ENCODE measurements at regions not wholly inside any gene's neighbourhood (a gene's known extent, or its start where the extent isn't known, plus 50 kb on each side); places are given as distances from the start of the nearest gene placed in this dataset.

DNA sequence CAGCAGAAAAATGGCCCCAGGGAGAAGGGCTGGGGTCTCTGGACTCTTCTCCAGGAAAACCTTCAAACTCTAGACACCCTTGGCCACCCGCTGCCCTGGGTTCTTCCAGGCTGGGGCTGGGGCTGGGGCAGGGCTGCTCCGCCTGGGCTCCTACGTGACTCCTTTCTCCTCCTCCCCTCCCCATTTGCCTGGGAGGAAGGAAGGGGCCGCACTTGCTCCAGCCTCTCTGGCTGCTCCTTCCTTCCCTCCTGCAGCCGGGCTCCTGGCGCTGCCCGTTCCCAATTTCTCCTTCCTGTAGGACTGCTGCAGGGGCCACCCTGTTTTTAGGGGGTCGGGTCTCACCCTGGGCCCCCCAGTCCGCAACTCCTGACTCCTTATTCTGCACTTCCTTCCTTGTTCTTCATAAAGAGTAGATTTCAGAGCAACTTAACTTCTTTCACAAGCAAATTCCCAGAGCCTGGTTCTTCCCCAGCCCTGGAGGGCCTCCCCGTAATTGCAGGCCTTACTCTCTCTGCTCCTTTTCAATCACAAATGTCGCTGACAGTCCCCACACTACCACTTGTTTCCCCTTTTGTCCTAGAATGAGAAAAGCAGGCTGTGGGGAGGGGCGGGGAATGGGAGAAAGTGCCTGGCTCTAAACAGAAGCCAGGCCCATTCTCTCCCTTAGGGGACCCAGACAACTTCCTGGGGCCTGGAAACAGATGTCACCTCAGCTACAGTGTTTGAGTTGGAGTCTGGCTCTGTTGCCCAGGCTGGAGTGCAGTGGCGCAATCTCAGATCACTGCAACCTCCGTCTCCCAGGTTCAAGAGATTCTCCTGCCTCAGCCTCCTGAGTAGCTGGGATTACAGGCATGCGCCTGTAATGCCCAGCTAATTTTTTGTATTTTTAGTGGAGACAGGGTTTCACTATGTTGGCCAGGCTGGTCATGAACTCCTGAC is 137.8 kb downstream of the ENGASE start:
- DNase-seq = no peak

DNA sequence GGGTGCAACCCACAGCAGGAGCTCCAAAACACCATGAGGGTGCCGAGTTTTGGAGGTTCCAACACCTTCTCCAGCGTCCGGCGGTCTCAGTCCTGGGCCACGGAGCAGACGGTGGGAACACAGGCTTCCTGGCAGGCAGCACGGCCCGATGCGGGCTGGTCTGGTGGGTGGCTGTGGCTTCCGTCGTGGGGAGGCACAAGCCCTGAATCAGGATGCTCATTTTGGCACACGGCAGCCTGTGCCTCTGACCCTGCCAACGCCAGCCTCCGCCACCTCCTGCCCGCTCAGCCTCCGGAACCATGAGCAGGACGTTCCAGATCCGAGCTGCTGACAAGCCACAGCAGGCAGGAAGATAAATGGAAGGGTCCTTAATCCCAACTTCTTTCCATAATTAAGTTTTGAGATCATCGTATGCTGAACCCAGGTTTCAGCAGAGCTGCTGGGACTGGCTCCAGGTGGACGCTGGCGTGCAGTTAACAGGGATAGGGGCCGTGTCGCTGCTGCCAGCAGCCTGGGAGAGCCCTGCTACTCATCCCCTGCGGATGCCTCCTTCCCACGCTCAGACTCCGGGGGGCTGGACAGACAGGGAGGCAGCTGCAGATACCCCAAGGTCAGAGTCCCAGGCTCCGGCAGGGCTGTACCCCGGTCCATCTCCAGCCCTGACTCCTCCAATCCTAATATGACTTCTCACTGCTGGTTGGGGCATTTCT is 136.6 kb downstream of the ENGASE start:
- no peak for DNase-seq

DNA sequence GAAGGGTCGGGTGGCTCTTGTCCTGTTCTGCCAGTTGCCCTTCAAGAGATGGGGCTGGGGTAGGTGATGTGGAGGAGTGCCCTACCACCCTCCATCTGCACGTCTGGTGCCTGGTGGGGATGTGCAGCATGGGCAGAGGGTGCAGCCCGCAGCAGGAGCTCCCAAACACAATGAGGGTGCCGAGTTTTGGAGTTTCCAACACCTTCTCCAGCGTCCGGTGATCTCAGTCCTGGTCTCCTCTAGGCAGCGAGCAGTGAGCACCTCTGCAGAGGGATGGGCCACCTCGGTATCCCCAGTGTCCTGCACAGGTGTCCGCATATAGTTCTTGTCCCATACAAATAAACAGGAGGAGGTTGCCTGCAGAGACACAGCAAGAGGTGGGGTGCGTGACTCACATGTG is 136.0 kb downstream of the ENGASE start:
- no peak for DNase-seq

DNA sequence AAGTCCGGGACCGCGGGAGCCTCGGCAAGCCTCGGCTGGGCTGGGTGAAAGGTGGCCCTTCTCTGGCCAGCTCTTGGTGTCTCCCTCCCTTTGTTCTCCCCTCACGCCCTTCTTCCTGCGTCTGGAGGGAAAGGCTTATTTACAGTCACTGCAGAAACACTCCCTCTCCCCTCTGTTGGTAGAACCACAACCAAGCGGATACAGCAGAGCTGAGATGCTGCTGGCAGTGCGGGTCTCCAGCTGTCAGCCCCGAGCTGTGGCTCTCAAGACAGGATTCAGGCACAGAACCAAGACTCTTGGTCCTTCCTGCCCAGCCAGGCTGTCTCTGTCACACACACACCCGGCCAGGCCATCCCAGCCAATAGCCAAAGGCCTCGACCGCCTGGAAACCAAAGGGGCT is 133.3 kb downstream of the ENGASE start:
- DNase-seq = no peak

DNA sequence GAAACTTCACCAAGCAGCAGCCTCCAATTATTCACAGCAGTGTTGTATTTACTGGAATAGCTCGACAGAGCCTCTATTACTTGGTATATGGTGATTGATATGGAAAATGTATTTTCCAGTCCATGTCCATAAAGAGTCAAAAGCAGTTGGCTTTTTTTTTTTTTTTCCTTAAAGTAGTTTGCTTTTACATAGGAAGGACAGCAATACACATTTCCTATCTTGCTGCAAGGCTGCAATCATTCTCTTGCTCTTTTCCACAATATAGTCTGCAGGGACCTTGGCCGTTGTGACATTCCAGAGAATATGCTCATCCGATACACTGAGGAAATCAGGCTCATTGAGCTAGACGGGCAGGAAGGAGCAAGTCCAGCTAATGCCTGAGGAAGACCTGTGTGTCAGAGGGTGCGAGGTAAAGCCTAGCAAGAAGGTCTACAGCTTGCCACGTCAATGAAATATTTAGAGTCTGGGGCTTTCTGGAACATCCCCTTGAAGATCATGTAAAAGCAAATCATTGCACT is 131.1 kb downstream of the ENGASE start:
- DNase-seq = no peak

DNA sequence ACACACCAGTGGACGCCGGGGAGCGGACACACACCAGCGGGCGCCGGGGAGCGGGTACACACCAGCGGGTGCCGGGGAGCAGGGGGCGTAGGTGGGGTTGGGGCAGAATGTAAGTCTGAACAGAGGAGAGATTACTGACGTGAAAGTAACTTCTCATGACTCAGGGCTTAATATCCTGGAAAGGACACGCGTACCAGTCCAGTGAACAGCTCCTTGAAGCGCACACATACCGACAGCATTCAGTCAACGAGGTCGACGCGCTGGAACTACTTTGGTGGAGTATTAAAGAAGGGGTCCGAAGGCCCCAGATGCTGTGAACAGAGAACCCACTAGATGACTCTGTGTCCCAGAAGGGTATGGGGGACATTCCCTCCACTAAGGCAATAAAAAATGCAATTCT is 129.6 kb downstream of the ENGASE start:
- DNase-seq = no peak

DNA sequence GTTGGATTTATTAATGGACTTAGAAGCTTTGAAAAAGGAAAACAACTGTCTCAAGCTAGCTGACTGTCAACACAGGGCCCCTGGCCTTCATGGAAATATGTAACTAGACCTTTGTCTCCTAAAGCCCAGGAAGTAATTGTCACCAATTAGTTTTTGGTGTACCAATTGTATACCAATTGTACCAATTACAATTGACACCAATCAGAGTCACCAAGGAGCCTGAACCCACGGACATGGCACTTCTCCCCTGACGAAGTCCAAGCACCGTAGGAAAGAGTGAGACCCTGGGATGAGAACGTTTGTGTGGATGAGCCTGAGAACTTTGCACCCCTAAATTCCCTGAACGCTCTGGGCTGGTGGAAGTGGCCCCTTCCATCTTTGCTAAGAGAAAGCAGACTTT is 129.0 kb downstream of the ENGASE start:
- no peak for DNase-seq

DNA sequence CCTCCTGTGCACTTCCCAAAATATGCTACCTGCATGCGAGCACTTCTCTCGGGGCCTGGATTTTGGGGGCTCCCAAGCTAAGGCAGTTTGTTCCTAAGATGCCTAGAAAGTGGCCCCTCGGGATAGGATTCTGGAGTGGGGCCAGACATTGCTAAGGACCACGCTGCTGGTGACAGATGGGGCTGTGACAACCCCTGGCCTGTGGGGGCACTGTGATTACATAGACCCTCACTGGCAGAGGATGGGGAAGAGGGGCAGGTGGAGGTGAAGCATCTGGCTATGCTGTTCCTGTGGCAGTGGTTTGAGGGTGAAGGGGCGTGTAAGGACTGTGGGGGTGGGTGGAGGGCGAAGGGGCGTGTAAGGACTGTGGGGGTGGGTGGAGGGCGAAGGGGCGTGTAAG is 128.4 kb downstream of the ENGASE start:
- DNase-seq = no peak

DNA sequence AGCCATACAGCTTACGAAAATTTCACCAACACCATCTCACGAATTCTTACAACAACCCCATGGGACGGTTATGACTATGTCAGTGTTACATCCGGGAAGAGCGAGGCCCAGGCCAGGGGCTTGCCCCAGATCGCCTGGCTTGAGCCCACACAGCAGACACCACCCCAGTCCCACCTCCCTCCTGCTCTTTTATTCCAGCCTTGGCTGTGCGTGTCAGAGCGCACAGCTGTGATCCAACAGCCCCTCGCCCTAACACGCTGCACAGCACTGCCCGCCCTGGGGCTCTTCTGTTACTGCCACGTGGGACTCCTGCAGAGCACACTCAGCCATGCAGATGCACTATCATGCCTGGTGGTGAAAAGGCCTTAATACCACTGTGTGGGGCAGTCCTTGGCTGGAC is 127.9 kb downstream of the ENGASE start:
- no peak for DNase-seq

DNA sequence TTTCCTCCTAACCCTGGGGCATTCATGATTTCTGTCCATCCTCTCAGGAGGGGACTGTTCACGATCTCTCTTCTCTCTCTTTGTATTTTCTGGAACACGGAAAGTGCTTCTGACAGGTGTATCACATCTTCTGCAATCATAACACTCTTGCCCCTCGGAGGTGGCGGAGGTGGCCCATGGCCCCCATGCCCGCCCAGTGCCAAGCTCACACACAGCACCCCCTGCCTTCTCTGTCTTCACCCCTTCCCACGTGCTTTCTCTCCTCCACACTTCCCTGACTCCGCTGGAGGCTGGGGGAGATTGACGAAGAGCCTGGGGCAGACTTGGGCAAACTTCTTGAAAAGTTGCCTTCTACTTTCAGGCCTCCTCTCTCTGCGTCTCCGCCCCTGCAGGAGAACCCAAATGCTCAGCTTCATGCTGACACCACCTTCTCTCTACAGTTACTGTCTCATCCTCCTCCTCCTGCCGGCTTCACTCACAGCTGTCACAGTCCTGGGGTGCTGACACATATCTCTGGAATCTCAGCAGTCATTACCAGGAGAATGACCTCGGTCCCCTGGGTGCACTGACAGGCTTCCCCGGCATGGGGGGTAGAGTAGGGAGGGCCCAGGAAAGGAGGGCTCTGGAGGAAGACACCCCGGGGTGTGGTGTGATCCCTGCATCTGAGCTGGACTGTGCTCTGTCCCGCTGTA is 127.1 kb downstream of the ENGASE start:
- DNase-seq = no peak

DNA sequence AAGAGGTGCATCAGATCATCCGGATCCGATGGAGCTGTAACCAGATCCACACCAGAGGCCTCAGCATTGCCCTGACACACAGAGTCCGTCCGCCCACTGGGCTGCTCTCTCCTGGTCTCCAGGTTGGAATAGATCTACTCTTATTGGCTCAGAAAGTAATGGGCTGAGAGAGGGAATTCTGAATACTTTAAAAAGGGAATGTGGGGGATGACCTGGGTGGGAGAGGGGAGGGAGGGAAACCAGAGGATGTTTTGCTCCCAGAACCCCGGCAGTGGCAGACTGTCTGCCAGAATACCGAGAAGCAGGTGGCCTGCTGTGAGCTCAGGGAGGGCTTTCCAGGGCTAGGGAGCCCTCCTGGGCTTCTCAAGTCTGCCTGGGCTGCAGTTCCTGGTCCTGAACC is 126.5 kb downstream of the ENGASE start:
- DNase-seq = no peak

DNA sequence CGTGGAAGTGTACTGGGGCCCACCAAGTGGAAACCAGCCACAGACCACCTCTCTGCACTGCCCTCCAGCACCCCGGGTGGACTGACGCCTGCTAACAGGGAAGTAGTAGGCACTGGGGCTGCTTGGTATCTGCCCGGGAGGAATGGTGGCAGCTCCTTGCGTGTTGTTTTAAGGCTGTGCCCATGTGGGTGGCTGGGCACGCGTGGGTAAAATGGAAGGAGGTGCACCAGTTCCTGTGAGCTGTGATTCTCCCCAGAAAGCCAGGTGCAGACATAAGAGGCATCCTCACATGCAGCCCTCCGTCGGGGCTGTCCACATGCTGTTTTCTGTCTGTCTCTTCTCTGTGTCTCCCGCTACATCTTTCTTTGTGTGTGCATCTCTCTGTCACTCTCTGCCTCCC is 122.3 kb downstream of the ENGASE start:
- DNase-seq = no peak

DNA sequence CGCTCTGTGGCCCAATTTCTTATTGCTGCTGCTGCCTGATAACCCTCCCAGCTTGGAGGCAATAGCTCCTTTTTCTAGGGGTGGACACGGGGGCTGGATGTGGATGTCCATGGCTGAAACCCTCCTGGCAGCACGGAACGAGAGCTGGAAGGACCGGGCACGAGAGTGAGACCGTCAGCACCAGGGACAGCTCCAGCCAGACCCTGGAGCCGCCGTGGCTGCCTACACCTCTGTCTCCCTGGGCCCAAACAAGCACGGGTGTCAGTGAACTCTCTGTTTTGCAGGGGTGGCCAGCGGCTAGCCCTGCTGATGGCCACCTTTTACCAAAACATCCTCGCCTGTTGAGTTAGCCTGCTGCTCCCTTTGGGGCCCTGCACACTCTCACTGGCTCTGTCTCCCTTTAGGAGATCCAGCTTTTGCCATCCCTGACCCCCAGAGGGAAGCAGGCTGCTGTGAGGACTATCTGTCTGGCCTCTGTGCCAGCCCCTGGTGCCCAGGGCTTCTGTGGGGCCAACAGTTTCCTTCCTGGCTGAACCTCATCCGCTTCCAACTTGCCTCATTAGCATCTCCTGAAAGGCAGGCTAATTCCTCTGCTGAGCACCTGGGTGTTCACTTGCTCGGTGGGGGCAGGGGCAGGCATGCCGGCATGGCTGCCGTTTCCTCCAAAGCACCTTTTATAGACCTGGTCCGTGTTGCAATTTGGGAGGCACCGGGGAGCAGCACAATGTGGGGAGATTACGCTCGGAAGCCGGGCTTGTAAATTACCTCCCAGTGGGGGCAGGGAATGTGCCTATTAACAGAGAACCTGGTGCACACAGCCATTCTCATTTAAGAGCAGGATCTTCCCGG is 118.1 kb downstream of the ENGASE start:
- DNase-seq = peak; percentile 25

DNA sequence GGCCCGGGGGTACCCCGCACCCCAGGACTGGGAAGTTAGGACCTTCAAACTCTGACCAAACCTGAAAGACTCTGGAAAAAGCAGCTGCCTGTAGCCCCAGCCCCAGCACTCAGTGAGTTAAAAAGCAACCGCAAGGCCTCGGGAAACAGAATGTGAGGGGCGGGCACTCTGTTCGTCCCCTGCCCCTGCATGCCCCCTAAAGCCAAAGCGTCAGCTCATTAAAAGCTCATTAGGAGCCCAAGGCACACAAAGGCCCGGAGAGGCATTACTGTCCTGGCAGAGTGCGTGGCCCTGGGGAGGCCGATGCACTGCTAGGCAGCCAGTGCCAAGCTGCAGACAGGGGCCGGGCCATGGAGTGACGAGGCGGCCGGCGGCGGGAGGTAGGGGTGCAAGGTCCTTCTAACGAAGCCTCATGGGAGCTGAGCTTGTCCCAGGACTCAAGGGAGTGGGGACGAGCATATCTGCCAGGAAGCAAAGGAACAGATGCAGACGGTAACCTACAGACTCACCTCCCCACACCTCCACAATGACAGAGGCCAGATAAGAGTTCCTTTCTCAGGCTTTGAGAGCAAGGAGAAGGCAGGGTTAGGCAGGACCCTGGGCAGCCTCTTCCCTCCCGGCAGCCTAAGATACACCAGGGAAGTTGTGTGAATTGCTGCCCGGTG is 116.8 kb downstream of the ENGASE start:
- no peak for DNase-seq

DNA sequence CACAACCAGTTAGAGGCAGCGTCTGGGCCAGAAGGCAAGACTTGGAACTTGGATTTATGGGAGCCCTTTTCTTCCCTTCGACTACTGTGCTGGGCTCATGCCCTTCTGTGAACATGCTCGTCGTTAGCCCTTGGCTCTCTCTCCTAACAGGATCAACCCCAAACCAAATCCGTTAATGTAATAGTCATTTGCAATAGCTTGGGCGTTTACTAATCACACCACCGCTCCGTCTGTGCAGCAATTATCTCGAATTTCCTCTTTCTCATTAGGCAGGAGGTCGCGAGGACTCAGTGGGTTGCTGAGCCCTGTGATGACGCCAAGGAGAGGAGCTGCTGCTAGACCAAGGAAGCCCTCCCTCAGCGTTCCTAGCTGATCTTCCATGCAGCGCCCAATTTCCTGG is 114.7 kb downstream of the ENGASE start:
- DNase-seq = no peak

DNA sequence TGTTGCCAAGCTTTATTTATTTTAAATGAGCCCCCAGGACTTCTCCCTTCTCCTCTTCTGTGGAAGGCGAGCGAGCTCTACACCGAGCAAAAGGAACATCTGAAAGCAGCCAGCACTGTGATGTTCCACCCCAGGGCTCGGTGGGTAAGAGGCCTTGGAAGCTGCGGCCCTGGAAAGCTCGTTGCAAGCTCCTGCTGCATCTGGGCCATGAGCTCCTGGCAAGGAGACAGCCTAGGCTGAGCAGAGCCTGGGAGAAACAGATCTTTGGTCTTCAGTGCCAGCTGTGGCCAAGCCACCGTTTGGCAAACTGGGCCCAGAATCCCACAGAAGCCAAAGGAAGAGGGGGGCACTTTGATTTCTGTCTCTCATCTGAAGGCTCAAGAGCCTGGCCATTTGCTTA is 114.1 kb downstream of the ENGASE start:
- no peak for DNase-seq

DNA sequence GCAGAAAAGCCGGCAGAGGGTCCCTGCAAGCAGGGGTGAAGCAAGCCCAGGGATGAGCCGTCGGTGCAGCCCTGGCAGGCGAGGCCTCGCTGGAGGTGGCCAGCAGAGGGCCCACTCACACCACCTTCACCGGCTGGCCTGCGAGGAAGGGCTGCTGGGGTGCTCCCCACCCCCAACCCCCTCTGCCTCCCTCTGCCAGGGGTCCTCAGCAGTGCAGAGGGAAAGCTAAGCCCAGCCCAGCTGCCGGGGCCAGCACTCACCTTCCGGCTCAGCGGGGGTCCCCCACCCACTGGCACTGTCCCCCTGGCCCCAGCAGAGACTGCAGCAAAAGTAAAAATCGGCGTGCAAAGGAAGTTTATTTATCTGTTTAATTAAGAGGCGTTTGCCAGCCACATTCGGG is 113.4 kb downstream of the ENGASE start:
- no peak for DNase-seq

DNA sequence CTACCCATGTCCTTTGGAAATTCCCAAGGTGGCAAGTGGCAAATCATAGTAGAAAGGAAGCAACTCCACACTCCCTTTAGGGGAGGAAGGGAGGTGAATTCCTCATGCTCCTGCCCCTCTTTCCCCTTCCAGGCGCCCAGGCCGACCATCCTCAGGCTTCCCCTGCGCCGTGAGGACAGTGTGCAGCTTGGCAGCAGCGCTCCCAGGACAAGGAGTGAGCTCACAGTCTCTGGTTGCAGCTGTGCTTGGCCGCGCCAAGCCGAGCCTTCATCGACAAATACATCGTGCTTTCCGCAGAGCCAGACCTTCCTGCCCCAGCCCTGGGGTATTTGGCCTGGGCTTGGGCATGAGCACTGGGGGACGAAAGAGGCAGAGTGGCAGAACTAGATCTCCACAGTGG is 112.6 kb downstream of the ENGASE start:
- DNase-seq = no peak

DNA sequence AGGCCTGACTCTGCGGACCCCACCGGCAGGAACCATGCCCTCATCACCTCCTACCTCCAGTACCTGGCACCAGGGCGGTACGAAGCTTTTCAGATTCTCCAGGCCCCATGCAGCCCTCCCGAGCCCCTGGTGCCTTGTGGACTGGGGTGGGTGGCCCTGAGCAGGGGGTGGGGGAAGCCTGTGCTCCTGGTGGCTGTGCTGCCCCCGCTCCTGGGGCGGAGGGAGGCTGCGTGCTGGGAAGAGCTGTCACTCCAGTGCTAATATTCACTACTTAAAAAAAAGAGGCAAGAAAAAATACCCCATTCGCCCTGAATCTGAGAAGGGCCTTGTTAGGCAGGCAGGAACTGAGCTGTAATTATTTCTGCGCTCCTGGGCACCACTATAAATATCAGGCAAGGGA is 111.8 kb downstream of the ENGASE start:
- DNase-seq = no peak

DNA sequence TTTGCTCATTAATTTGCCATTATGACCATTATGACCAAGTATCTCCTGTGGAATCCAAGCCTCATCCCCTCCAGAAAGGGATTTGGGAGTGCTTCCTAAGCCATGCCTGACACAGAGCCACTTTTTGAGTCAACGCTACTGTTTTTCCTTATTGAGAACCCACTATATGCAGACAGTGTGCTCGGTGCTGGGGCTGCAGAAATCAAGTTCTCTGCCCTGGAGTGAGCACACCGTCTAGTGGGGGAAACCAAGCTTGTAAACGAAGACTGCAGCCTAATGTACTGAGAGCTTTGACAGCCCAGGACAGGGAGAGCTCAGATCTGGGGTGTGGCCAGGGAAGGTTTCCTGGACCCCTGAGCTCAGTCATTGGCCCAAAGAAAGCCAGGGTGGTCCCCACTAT is 111.0 kb downstream of the ENGASE start:
- DNase-seq = no peak

DNA sequence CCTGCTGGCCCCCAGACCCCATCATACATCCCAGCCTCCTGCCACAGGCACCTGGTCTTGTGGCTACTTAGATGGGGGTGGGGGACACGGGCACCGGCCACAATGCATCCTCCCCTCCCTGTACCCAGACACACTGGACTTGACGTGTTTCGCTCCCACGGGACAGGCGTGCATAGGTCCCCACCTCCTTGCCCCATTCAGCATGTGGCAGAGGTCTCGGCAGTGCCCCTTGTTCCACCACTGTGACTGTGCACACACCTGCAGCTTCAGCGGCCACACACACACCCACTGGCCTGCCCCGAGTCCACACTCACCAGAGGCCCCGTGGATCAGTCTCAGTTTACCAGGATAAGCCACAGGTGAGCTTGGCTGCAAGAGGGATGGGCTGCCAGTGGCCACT is 109.6 kb downstream of the ENGASE start:
- DNase-seq = no peak
